HCT116 (cell line): ENCODE measurements at regions not wholly inside any gene's neighbourhood (a gene's known extent, or its start where the extent isn't known, plus 50 kb on each side); places are given as distances from the start of the nearest gene placed in this dataset.

Source experiments
- ATF3 ChIP-seq: IDR thresholded peaks from 2 replicates; pipeline ENCODE4 v1.6.1; 2012
- CTCF ChIP-seq, 3 experiments: fragments of 200-600 bp in 1 of 3; sonication (generic) in 1 of 3; IDR thresholded peaks in 2 of 3; conservative IDR thresholded peaks in 1 of 3; 2 replicates each; pipeline ENCODE4 v1.5.1; 2012 to 2017; ENCODE audit warnings: low read depth in 2 of 3, low read length in 2 of 3, antibody characterized with exemption in 1 of 3, borderline replicate concordance in 1 of 3, control low read depth in 1 of 3, mild to moderate bottlenecking in 1 of 3, mixed read lengths in 1 of 3, mixed run types in 1 of 3, moderate library complexity in 1 of 3; ENCODE audit not compliant: insufficient read depth in 1 of 3
- ELF1 ChIP-seq: IDR thresholded peaks from 2 replicates; pipeline ENCODE4 v1.6.1; 2012; ENCODE audit warnings: low read depth, borderline replicate concordance
- EZH2 ChIP-seq: fragments of 200-600 bp; sonication (generic); IDR thresholded peaks from 2 replicates; pipeline ENCODE4 v1.6.1; 2017; ENCODE audit warnings: antibody characterized with exemption, mixed run types
- EZH2phosphoT487 ChIP-seq: fragments of 200-600 bp; IDR thresholded peaks from 2 replicates; pipeline ENCODE4 v1.6.1; 2018; ENCODE audit warnings: antibody characterized with exemption, borderline replicate concordance
- ZFX ChIP-seq: fragments of 450-650 bp; IDR thresholded peaks from 2 replicates; pipeline ENCODE4 v1.6.1; 2017
- ZNF274 ChIP-seq: fragments of 200-500 bp; sonication (Bioruptor generic); IDR thresholded peaks from 2 replicates; pipeline ENCODE4 v1.6.1; 2014; ENCODE audit warnings: mild to moderate bottlenecking, low read depth, low read length, inconsistent platforms

GRCh38 chr2:128437204-128437565 is 118.5 kb upstream of the HS6ST1 start:
- TF ChIP-seq CTCF (IDR thresholded peaks at IDR 0.05 in 2 of 3, conservative IDR thresholded peaks at IDR 0.05 in 1 of 3; ENCODE audit: borderline replicate concordance in 1 of 3, insufficient read depth in 1 of 3, low read depth in 2 of 3, low read length in 2 of 3): no peak
- no peak for TF ChIP-seq ELF1
- no peak for TF ChIP-seq EZH2
- no peak for TF ChIP-seq ATF3
- TF ChIP-seq EZH2phosphoT487: no peak
- TF ChIP-seq ZFX: no peak
- no peak for TF ChIP-seq ZNF274
